H1 (cell line): ENCODE measurements at regions not wholly inside any gene's neighbourhood (a gene's known extent, or its start where the extent isn't known, plus 50 kb on each side); places are given as distances from the start of the nearest gene placed in this dataset.

ENCODE experiments used
- CTCF ChIA-PET: fragments of 300-600 bp; sonication (Branson Sonifier 250); formaldehyde crosslinking; loops from one replicate; lab custom pipeline; 2021; ENCODE audit not compliant: partially characterized antibody; lab: Charles Lee
- POLR2A ChIA-PET: fragments of 300-600 bp; sonication (Branson Sonifier 250); formaldehyde crosslinking; loops from one replicate; lab custom pipeline; 2021; ENCODE audit warnings: inconsistent platforms; ENCODE audit not compliant: partially characterized antibody; lab: Charles Lee
- DNase-seq, 2 experiments: peaks; one replicate each; pipeline versions ENCODE4 v3.0.0 to v3.0.0-alpha.2; 2010 to 2022; ENCODE audit warnings: low spot score in 2 of 2, low read depth in 1 of 2, mixed read lengths in 1 of 2
- FAIRE-seq: peaks from 2 replicates; lab custom pipeline; 2011; peaks lifted over from hg19 to GRCh38; lab: Jason Lieb, UNC
- H2AFZ ChIP-seq: 2 replicates; pipeline ENCODE4 v1.8.1; 2012; ENCODE audit warnings: low read length, inconsistent platforms
- H2AK5ac ChIP-seq: 2 replicates; pipeline ENCODE4 v1.6.1; 2013; ENCODE audit warnings: low read depth, low read length
- H2BK120ac ChIP-seq: replicated peaks from 2 replicates; pipeline ENCODE3; 2013; ENCODE audit warnings: low read depth, low read length, inconsistent platforms
- H2BK12ac ChIP-seq: 2 replicates; pipeline ENCODE4 v1.6.1; 2013; ENCODE audit warnings: low read depth, low read length
- H2BK15ac ChIP-seq: 2 replicates; pipeline ENCODE4 v1.6.1; 2013; ENCODE audit warnings: low read length
- H2BK20ac ChIP-seq: 2 replicates; pipeline ENCODE4 v1.6.1; 2013; ENCODE audit warnings: low read length
- H2BK5ac ChIP-seq: 2 replicates; pipeline ENCODE4 v1.6.1; 2013; ENCODE audit warnings: low read depth, low read length
- H3K14ac ChIP-seq: 2 replicates; pipeline ENCODE4 v1.6.1; 2013; ENCODE audit warnings: inconsistent platforms; ENCODE audit not compliant: insufficient read length
- H3K18ac ChIP-seq: 2 replicates; pipeline ENCODE4 v1.6.1; 2013; ENCODE audit warnings: low read length; ENCODE audit errors: extremely low read depth
- H3K23ac ChIP-seq: 2 replicates; pipeline ENCODE4 v1.6.1; 2013; ENCODE audit warnings: inconsistent platforms; ENCODE audit not compliant: insufficient read length
- H3K23me2 ChIP-seq: 2 replicates; pipeline ENCODE4 v1.6.1; 2013; ENCODE audit warnings: low read depth, low read length
- H3K27ac ChIP-seq: 2 replicates; pipeline ENCODE4 v1.6.1; 2011; ENCODE audit warnings: low read depth, low read length, inconsistent platforms
- H3K27me3 ChIP-seq, 4 experiments: replicated peaks in 1 of 4; 1 replicate in 1 of 4; 2 replicates in 3 of 4; pipeline versions ENCODE4 v1.6.1 to v1.8.1; 2011 to 2013; ENCODE audit warnings: low read length in 3 of 4, mild to moderate bottlenecking in 3 of 4, inconsistent platforms in 2 of 4, mixed read lengths in 2 of 4, moderate library complexity in 1 of 4; ENCODE audit not compliant: control insufficient read depth in 3 of 4, insufficient read depth in 3 of 4; ENCODE audit errors: extremely low read depth in 1 of 4
- H3K36me3 ChIP-seq, 4 experiments: 2 replicates each; pipeline versions ENCODE4 v1.6.1 to v1.8.1; 2011 to 2013; ENCODE audit warnings: mild to moderate bottlenecking in 4 of 4, low read length in 3 of 4, moderate library complexity in 2 of 4, control low read depth in 1 of 4, inconsistent platforms in 1 of 4; ENCODE audit not compliant: insufficient read depth in 4 of 4, control insufficient read depth in 2 of 4
- H3K4ac ChIP-seq: replicated peaks from 2 replicates; pipeline ENCODE3; 2013; ENCODE audit warnings: low read length, low read depth, mixed read lengths, inconsistent platforms; ENCODE audit not compliant: insufficient read length
- H3K4me1 ChIP-seq, 4 experiments: replicated peaks in 1 of 4; 1 replicate in 1 of 4; 2 replicates in 3 of 4; pipeline versions ENCODE4 v1.6.1 to v1.8.1; 2011 to 2013; ENCODE audit warnings: low read length in 3 of 4, inconsistent platforms in 2 of 4, mixed read lengths in 1 of 4; ENCODE audit not compliant: insufficient read depth in 4 of 4, control insufficient read depth in 3 of 4
- H3K4me2 ChIP-seq, 2 experiments: 2 replicates each; pipeline versions ENCODE4 v1.6.1 to v1.8.1; 2011 to 2013; ENCODE audit warnings: low read depth in 2 of 2, low read length in 2 of 2, control low read depth in 1 of 2, inconsistent platforms in 1 of 2, mild to moderate bottlenecking in 1 of 2; ENCODE audit not compliant: insufficient read depth in 1 of 2
- H3K4me3 ChIP-seq, 4 experiments: fragments of 200-600, 300-600 bp in 1 of 4; sonication (generic), shearing (Covaris generic), sonication (Bioruptor Twin) in 1 of 4; 2 replicates each; pipeline versions ENCODE4 v1.5.1 to v1.8.1; 2011 to 2016; ENCODE audit warnings: low read length in 4 of 4, low read depth in 3 of 4, control low read depth in 2 of 4, inconsistent platforms in 2 of 4, mild to moderate bottlenecking in 2 of 4, mixed read lengths in 1 of 4, moderate library complexity in 1 of 4; ENCODE audit not compliant: insufficient read depth in 2 of 4; ENCODE audit errors: extremely low read depth in 1 of 4
- H3K56ac ChIP-seq: replicated peaks from 2 replicates; pipeline ENCODE3; 2013; ENCODE audit warnings: low read depth, mild to moderate bottlenecking, mixed read lengths, low read length, inconsistent platforms; ENCODE audit not compliant: insufficient read length
- H3K79me1 ChIP-seq: 2 replicates; pipeline ENCODE4 v1.6.1; 2013; ENCODE audit warnings: low read depth, low read length, control low read depth
- H3K79me2 ChIP-seq, 2 experiments: 2 replicates each; pipeline versions ENCODE4 v1.6.1 to v1.8.1; 2012 to 2013; ENCODE audit warnings: low read length in 2 of 2, mild to moderate bottlenecking in 2 of 2, inconsistent platforms in 1 of 2; ENCODE audit not compliant: insufficient read depth in 2 of 2, control insufficient read depth in 1 of 2
- H3K9ac ChIP-seq, 4 experiments: replicated peaks in 1 of 4; 1 replicate in 1 of 4; 2 replicates in 3 of 4; pipeline versions ENCODE4 v1.6.1 to v1.8.1; 2011 to 2013; ENCODE audit warnings: low read depth in 3 of 4, low read length in 3 of 4, control low read depth in 2 of 4, mild to moderate bottlenecking in 2 of 4, moderate library complexity in 2 of 4, inconsistent platforms in 1 of 4; ENCODE audit errors: extremely low read depth in 1 of 4
- H3K9me3 ChIP-seq, 2 experiments: 2 replicates each; pipeline versions ENCODE4 v1.6.1 to v1.8.1; 2012 to 2013; ENCODE audit warnings: mild to moderate bottlenecking in 2 of 2, moderate library complexity in 2 of 2, control low read depth in 1 of 2, inconsistent platforms in 1 of 2, low read depth in 1 of 2, low read length in 1 of 2, mixed read lengths in 1 of 2; ENCODE audit not compliant: insufficient read depth in 2 of 2
- H4K20me1 ChIP-seq, 2 experiments: replicated peaks in 1 of 2; 2 replicates each; pipeline versions ENCODE3 to v1.8.1; 2011 to 2013; ENCODE audit warnings: inconsistent platforms in 2 of 2, low read length in 2 of 2, mild to moderate bottlenecking in 1 of 2; ENCODE audit not compliant: insufficient read depth in 2 of 2, control insufficient read depth in 1 of 2
- H4K5ac ChIP-seq: 2 replicates; pipeline ENCODE4 v1.6.1; 2013; ENCODE audit warnings: low read length, low read depth, mixed read lengths, inconsistent platforms; ENCODE audit not compliant: insufficient read length
- H4K8ac ChIP-seq: 2 replicates; pipeline ENCODE4 v1.8.0; 2013; ENCODE audit warnings: mild to moderate bottlenecking, moderate library complexity, low read length, inconsistent platforms; ENCODE audit not compliant: insufficient read depth; ENCODE audit errors: extremely low read depth
- H4K91ac ChIP-seq: replicated peaks from 2 replicates; pipeline ENCODE3; 2013; ENCODE audit warnings: low read length, mixed read lengths, inconsistent platforms; ENCODE audit not compliant: insufficient read length
- GABPA ChIP-seq: IDR thresholded peaks from 2 replicates; pipeline ENCODE4 v1.6.1; 2011; ENCODE audit warnings: mild to moderate bottlenecking, low read length, moderate library complexity, borderline replicate concordance; ENCODE audit not compliant: insufficient read depth
- SIRT6 ChIP-seq: IDR thresholded peaks from one replicate; pipeline ENCODE4 v1.7.1; 2012; ENCODE audit warnings: low read length, inconsistent platforms
- TCF12 ChIP-seq: IDR thresholded peaks from 2 replicates; pipeline ENCODE4 v1.6.1; 2011; ENCODE audit warnings: low read depth, mild to moderate bottlenecking, low read length
- WGBS, 2 experiments: shearing (Covaris generic) in 1 of 2; methylation state at CpG; one replicate each; pipeline versions ENCODE4 v1.1.6 to v1.1.7; 2013 to 2015; ENCODE audit warnings: low lambda C conversion rate in 2 of 2, mixed read lengths in 2 of 2, inconsistent platforms in 1 of 2, low coverage in 1 of 2, missing lambda C conversion rate in 1 of 2; ENCODE audit not compliant: insufficient replicate concordance in 2 of 2, insufficient coverage in 1 of 2, insufficient read length in 1 of 2; ENCODE audit errors: extremely low coverage in 1 of 2, missing lambda C conversion rate in 1 of 2; 5-methylcytosine and 5-hydroxymethylcytosine counted together

DNA sequence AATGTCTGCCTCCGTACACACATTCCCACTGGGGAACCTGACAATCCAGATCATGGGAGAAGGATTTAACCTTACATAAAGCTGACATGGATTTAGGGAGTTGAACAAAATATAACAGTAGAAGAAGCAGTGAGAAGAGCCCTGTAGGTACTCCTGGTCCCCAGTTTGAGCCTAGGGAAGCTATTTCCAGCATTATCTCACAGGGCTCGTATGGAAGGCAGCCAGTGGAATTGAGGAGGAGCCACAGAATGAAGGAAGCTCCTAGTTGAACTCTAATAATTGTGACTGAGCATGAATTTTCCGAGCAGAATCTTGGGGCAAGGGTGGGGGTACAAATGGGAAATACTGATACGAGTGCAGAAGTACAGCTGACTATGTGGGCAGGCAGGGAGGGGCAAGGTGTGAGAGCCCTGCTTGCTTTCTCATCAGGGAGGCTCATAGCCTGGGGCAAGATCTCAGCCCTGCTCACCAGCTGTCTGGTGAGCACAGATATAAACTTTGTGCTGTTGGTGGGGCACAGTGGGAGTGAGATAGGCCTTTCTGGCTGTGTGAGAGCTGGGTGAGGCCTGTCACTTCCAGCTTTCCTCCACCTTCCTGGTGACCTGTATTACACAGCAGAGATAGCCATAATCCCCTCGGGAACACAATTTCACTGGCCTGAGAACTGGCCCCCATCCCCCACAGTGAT, 290.7 kb upstream of the IL12B start:
- Histone ChIP-seq H2BK20ac (no peak overlapping the region), H3K27me3 (no peaks in the 10 kb centered on the region), H3K36me3 (no peaks in the 10 kb centered on the region), H3K79me1 (no peaks in the 10 kb centered on the region), H3K27ac (no peak overlapping the region), H3K14ac (no peak overlapping the region), H3K9ac (no peak overlapping the region), H3K18ac (no peak overlapping the region), H3K9me3 (no peaks in the 10 kb centered on the region), H3K4me3 (no peak overlapping the region), H4K5ac (no peak overlapping the region), H2AFZ (no peak overlapping the region), H2BK5ac (no peak overlapping the region), H3K56ac (no peak overlapping the region), H2AK5ac (no peak overlapping the region), H4K91ac (no peak overlapping the region), H4K20me1 (no peaks in the 10 kb centered on the region), H3K23me2 (no peaks in the 10 kb centered on the region), H3K23ac (no peak overlapping the region), H2BK15ac (no peak overlapping the region), H2BK120ac (no peak overlapping the region), H3K4me1 (peaks cover 0 to 3% (median 0%) of the 10 kb centered on the region in 4 experiments; a peak in 1 of 7 replicates), H3K79me2 (no peaks in the 10 kb centered on the region), H4K8ac (no peak overlapping the region), H3K4ac (no peak overlapping the region), H2BK12ac (no peak overlapping the region), H3K4me2 (no peak overlapping the region)
- ChIA-PET POLR2A (no interaction called here), CTCF (interaction anchor here (0.6 to 1.2 kb wide), 4 partner anchors 49 to 342 kb away, joined by 3 to 4 read pairs (median 3); no protein-coding TSS in a partner anchor)
- TF ChIP-seq TCF12 (no peak), GABPA (no peak), SIRT6 (no peak)
- 83% methylated on average over 5 of the region's 5 CpGs; no CpG with 5 or more reads in 1 of the 2 experiments for WGBS, 2 experiments
- no peak for DNase-seq
- FAIRE-seq: no peak
